HUES48 (cell line): ENCODE measurements at regions not wholly inside any gene's neighbourhood (a gene's known extent, or its start where the extent isn't known, plus 50 kb on each side); places are given as distances from the start of the nearest gene placed in this dataset.
A peak's percentile ranks its signal among the peaks of the same experiment; 100 is the strongest.
"Not testable (repeated sequence)": the region's sequence is repeated elsewhere in the genome, so short reads cannot be mapped to it uniquely, and the experiment has no call there.

Experiments used
- H3K27ac ChIP-seq: one replicate; pipeline ENCODE4 v1.7.0; 2013; ENCODE audit warnings: low read depth, low read length, inconsistent platforms
- H3K27me3 ChIP-seq: 2 replicates; pipeline ENCODE4 v1.6.1; 2013; ENCODE audit warnings: mild to moderate bottlenecking, low read length; ENCODE audit not compliant: control insufficient read depth, insufficient read depth
- H3K36me3 ChIP-seq: 2 replicates; pipeline ENCODE4 v1.6.1; 2013; ENCODE audit warnings: low read length; ENCODE audit not compliant: control insufficient read depth, insufficient read depth
- H3K4me1 ChIP-seq: 2 replicates; pipeline ENCODE4 v1.6.1; 2013; ENCODE audit warnings: mild to moderate bottlenecking, low read length; ENCODE audit not compliant: control insufficient read depth, insufficient read depth
- H3K4me3 ChIP-seq: 2 replicates; pipeline ENCODE4 v1.5.1; 2013; ENCODE audit warnings: mild to moderate bottlenecking, low read depth, low read length
- H3K9ac ChIP-seq: 2 replicates; pipeline ENCODE4 v1.6.1; 2013; ENCODE audit warnings: mild to moderate bottlenecking, low read depth, low read length, moderate library complexity
- H3K9me3 ChIP-seq: 2 replicates; pipeline ENCODE4 v1.6.1; 2013; ENCODE audit warnings: low read length; ENCODE audit not compliant: control insufficient read depth, insufficient read depth

- H3K27ac ChIP-seq, result peak overlapping the region; percentile 55
These were observed 1356.7 kb downstream of the SI start for GRCh38 chr3:163721596-163721995.

GRCh38 chr3:163717377-163717776, 1360.9 kb downstream of the SI start:
- no peak overlapping the region for H3K9ac ChIP-seq
- H3K27me3 ChIP-seq, result no peaks in the 10 kb centered on the region

More at GRCh38 chr3:163721596-163721995, 1356.7 kb downstream of the SI start:
- Histone ChIP-seq H3K4me3 (peak overlapping the region; percentile 19; the same call in 1 of the 2 replicates), H3K9ac (no peak overlapping the region), H3K36me3 (no peaks in the 10 kb centered on the region), H3K9me3 (peaks cover 16% of the 10 kb centered on the region), H3K27me3 (no peaks in the 10 kb centered on the region), H3K4me1 (peaks cover 7% of the 10 kb centered on the region; the same call in 1 of the 2 replicates)

GRCh38 chr3:163708428-163708827, 1369.9 kb downstream of the SI start:
- H3K9me3 ChIP-seq, result no peaks in the 10 kb centered on the region
- no peaks in the 10 kb centered on the region for H3K4me1 ChIP-seq
- no peaks in the 10 kb centered on the region for H3K36me3 ChIP-seq
- no peak overlapping the region for H3K9ac ChIP-seq
- H3K27me3 ChIP-seq, result no peaks in the 10 kb centered on the region
- H3K4me3 ChIP-seq, result no peak overlapping the region
- no peak overlapping the region for H3K27ac ChIP-seq

More at GRCh38 chr3:163717377-163717776, 1360.9 kb downstream of the SI start:
- H3K27ac ChIP-seq, result no peak overlapping the region
- H3K36me3 ChIP-seq, result no peaks in the 10 kb centered on the region
- H3K4me3 ChIP-seq, result no peak overlapping the region
- H3K4me1 ChIP-seq, result no peaks in the 10 kb centered on the region
- peaks cover 16% of the 10 kb centered on the region for H3K9me3 ChIP-seq

- H3K9me3 ChIP-seq, result no peaks in the 10 kb centered on the region
- H3K4me3 ChIP-seq, result no peak overlapping the region
- H3K4me1 ChIP-seq, result no peaks in the 10 kb centered on the region
- no peak overlapping the region for H3K27ac ChIP-seq
- H3K27me3 ChIP-seq, result no peaks in the 10 kb centered on the region
- H3K9ac ChIP-seq, result no peak overlapping the region
- no peaks in the 10 kb centered on the region for H3K36me3 ChIP-seq
These were observed 1370.6 kb downstream of the SI start for GRCh38 chr3:163707659-163708058.

GRCh38 chr3:163698221-163698620, 1380.1 kb downstream of the SI start:
- not testable (repeated sequence) for H3K9ac ChIP-seq, H3K9me3 ChIP-seq, H3K36me3 ChIP-seq, H3K27ac ChIP-seq, H3K27me3 ChIP-seq, H3K4me3 ChIP-seq, H3K4me1 ChIP-seq

DNA sequence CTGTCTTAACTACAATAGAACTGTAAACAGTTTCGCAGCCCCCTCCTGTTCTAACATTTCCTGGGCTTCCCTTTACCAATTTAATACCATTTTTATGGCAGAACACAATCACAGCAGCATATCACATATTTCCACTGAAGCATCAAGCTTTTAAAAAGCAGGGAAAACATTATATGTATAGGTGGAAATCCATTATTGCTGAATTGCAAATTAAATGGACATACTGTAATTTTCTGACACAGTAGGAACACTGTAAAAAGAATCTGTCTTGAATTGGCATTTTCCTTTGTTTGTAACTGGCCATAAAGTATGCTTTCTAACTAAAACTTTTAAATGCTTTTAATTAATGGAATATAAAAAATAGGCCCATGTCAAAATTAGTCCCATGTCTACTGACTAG, 1385.8 kb downstream of the SI start:
- no peak overlapping the region for H3K9ac ChIP-seq
- H3K4me1 ChIP-seq, result no peaks in the 10 kb centered on the region
- H3K9me3 ChIP-seq, result peaks cover 13% of the 10 kb centered on the region
- H3K36me3 ChIP-seq, result no peaks in the 10 kb centered on the region
- H3K27ac ChIP-seq, result no peak overlapping the region
- H3K4me3 ChIP-seq, result no peak overlapping the region
- no peaks in the 10 kb centered on the region for H3K27me3 ChIP-seq

- H3K27me3 ChIP-seq, result no peaks in the 10 kb centered on the region
- no peaks in the 10 kb centered on the region for H3K36me3 ChIP-seq
- no peak overlapping the region for H3K4me3 ChIP-seq
- no peak overlapping the region for H3K9ac ChIP-seq
- no peaks in the 10 kb centered on the region for H3K4me1 ChIP-seq
- H3K27ac ChIP-seq, result no peak overlapping the region
- H3K9me3 ChIP-seq, result peaks cover 6% of the 10 kb centered on the region; the same call in 1 of the 2 replicates
These were observed 1393.6 kb downstream of the SI start for GRCh38 chr3:163684651-163685050.

DNA sequence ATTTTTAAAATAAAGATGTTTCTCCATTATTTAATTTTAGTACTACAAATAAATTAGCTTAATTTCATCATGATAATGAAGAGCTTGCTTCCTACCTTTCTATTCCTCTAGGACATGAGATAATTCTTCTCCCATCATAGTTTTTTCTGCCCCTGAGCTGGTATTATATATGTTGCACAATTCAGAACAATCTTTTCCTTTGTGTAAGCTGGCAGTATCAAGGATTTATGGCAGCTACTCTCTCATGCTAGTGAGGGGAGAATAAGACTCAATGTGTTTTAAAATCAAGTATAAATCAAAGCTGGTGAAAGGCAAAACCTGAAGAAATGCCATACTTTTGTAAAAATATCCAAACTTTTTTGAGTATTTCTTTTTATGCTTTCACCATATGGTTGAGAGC, 1405.3 kb downstream of the SI start:
- Histone ChIP-seq H3K9me3 (no peaks in the 10 kb centered on the region), H3K4me1 (no peaks in the 10 kb centered on the region), H3K27me3 (no peaks in the 10 kb centered on the region), H3K9ac (no peak overlapping the region), H3K4me3 (no peak overlapping the region), H3K27ac (no peak overlapping the region), H3K36me3 (no peaks in the 10 kb centered on the region)

GRCh38 chr3:163671201-163671600, 1407.1 kb downstream of the SI start:
- no peaks in the 10 kb centered on the region for H3K36me3 ChIP-seq
- no peaks in the 10 kb centered on the region for H3K4me1 ChIP-seq
- H3K27ac ChIP-seq, result no peak overlapping the region
- H3K4me3 ChIP-seq, result no peak overlapping the region
- no peak overlapping the region for H3K9ac ChIP-seq
- no peaks in the 10 kb centered on the region for H3K27me3 ChIP-seq
- H3K9me3 ChIP-seq, result no peaks in the 10 kb centered on the region

DNA sequence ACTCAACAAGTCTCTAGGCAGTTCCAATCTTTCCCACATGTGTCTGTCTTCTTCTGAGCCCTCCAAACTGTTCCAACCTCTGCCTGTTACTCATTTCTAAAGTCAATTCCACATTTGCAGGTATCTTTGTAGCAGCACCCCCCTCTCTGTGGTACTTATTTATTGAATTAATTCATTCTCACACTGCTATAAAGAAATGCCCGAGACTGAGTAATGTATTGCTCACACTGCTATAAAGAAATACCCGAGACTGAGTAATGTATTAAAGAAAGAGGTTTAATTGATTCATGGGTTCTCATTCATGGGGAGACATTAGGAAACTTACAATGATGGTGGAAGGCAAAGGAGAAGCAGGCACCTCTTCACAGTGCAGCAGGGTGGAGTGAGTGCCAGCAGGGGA, 1413.8 kb downstream of the SI start:
- Histone ChIP-seq H3K27ac (no peak overlapping the region), H3K4me1 (no peaks in the 10 kb centered on the region), H3K36me3 (no peaks in the 10 kb centered on the region), H3K4me3 (no peak overlapping the region), H3K9me3 (no peaks in the 10 kb centered on the region), H3K9ac (no peak overlapping the region), H3K27me3 (no peaks in the 10 kb centered on the region)

GRCh38 chr3:163657088-163657487, 1421.2 kb downstream of the SI start:
- no peaks in the 10 kb centered on the region for H3K27me3 ChIP-seq
- H3K27ac ChIP-seq, result no peak overlapping the region
- no peaks in the 10 kb centered on the region for H3K9me3 ChIP-seq
- no peaks in the 10 kb centered on the region for H3K4me1 ChIP-seq
- no peak overlapping the region for H3K9ac ChIP-seq
- no peak overlapping the region for H3K4me3 ChIP-seq
- H3K36me3 ChIP-seq, result no peaks in the 10 kb centered on the region

- Histone ChIP-seq H3K36me3 (no peaks in the 10 kb centered on the region), H3K4me3 (no peak overlapping the region), H3K27me3 (no peaks in the 10 kb centered on the region), H3K9ac (no peak overlapping the region), H3K4me1 (no peaks in the 10 kb centered on the region), H3K27ac (no peak overlapping the region), H3K9me3 (no peaks in the 10 kb centered on the region)
These were observed 1423.3 kb downstream of the SI start for GRCh38 chr3:163655021-163655420.
